K562 (cell line): ENCODE measurements at regions not wholly inside any gene's neighbourhood (a gene's known extent, or its start where the extent isn't known, plus 50 kb on each side); places are given as distances from the start of the nearest gene placed in this dataset.

Experiments
- ATAC-seq: fragments of 200-7000 bp; cut with Tn5 transposase; 3 replicates; pipeline ENCODE4 v1.9.1; 2020; ENCODE audit warnings: moderate library complexity
- BruUV-seq: library from RNA; stranded (reverse); fragments of 400-500 nt; replicated peaks from 2 replicates; lab custom pipeline; 2021; lab: Mats Ljungman, UMichigan
- CTCF ChIA-PET: fragments of 300-600 bp; formaldehyde crosslinking; extraction: SDS; loops from one replicate; lab custom pipeline; 2021; ENCODE audit warnings: low intra/inter-chr PET ratio; lab: Yijun Ruan, JAX
- POLR2A ChIA-PET: fragments of 300-600, 350-650 bp; sonication (Branson Sonifier 250); formaldehyde crosslinking; extraction: SDS; loops from one replicate; lab custom pipeline; 2021; ENCODE audit warnings: antibody characterized with exemption, inconsistent platforms; lab: Yijun Ruan, JAX
- DNase-seq, 4 experiments: peaks; one replicate each; pipeline versions ENCODE4 v3.0.0 to v3.0.0-alpha.2; 2011 to 2018; ENCODE audit warnings: low spot score in 3 of 4, mixed read lengths in 3 of 4; ENCODE audit errors: extremely low read depth in 1 of 4
- FAIRE-seq: peaks from 2 replicates; lab custom pipeline; 2011; peaks lifted over from hg19 to GRCh38; lab: Jason Lieb, UNC
- H2AFZ ChIP-seq: 2 replicates; pipeline ENCODE4 v1.6.0; 2011; ENCODE audit warnings: low read depth, low read length, control low read depth, inconsistent platforms
- H3K27ac ChIP-seq: fragments of 200-600 bp; 3 replicates; pipeline ENCODE4 v1.8.0; 2011; ENCODE audit warnings: low read depth, mild to moderate bottlenecking, control low read depth, inconsistent platforms, low read length, moderate library complexity, mixed read lengths; ENCODE audit errors: extremely low read depth
- H3K27me3 ChIP-seq, 2 experiments: fragments of 300-600 bp in 1 of 2; 2 replicates in 1 of 2; 3 replicates in 1 of 2; pipeline versions ENCODE4 v1.6.0 to v1.8.0; 2011; ENCODE audit warnings: inconsistent platforms in 2 of 2, low read length in 2 of 2, mild to moderate bottlenecking in 1 of 2, mixed read lengths in 1 of 2, moderate library complexity in 1 of 2; ENCODE audit not compliant: control insufficient read depth in 2 of 2, insufficient read depth in 2 of 2
- H3K36me3 ChIP-seq: fragments of 300-600 bp; 3 replicates; pipeline ENCODE4 v1.8.0; 2011; ENCODE audit warnings: mild to moderate bottlenecking, low read length, inconsistent platforms; ENCODE audit not compliant: control insufficient read depth, insufficient read depth
- H3K4me1 ChIP-seq, 2 experiments: fragments of 200-600 bp in 1 of 2; replicated peaks in 1 of 2; 2 replicates in 1 of 2; 3 replicates in 1 of 2; pipeline versions ENCODE4 v1.5.1 to v1.8.0; 2011; ENCODE audit warnings: inconsistent platforms in 2 of 2, low read length in 2 of 2, mild to moderate bottlenecking in 1 of 2, mixed read lengths in 1 of 2, moderate library complexity in 1 of 2; ENCODE audit not compliant: control insufficient read depth in 2 of 2, insufficient read depth in 2 of 2
- H3K4me2 ChIP-seq: 2 replicates; pipeline ENCODE4 v1.6.1; 2011; ENCODE audit warnings: low read length, control low read depth, inconsistent platforms, mixed read lengths; ENCODE audit not compliant: insufficient read depth
- H3K4me3 ChIP-seq: fragments of 200-600 bp; sonication (generic), shearing (Covaris generic); 2 replicates; pipeline ENCODE4 v1.5.1; 2016; ENCODE audit warnings: control low read depth, inconsistent platforms
- H3K79me2 ChIP-seq: fragments of 200-600 bp; 3 replicates; pipeline ENCODE4 v1.8.0; 2011; ENCODE audit warnings: low read length, inconsistent platforms; ENCODE audit not compliant: control insufficient read depth, insufficient read depth
- H3K9ac ChIP-seq, 2 experiments: 2 replicates each; pipeline versions ENCODE4 v1.6.0 to v1.6.1; 2011; ENCODE audit warnings: low read depth in 2 of 2, low read length in 2 of 2, control low read depth in 1 of 2, inconsistent platforms in 1 of 2, mild to moderate bottlenecking in 1 of 2, mixed read lengths in 1 of 2; ENCODE audit not compliant: insufficient read depth in 1 of 2
- H3K9me1 ChIP-seq: one replicate; pipeline ENCODE4 v1.6.0; 2011; ENCODE audit warnings: inconsistent platforms, mild to moderate bottlenecking, low read length, moderate library complexity; ENCODE audit not compliant: control insufficient read depth, insufficient read depth
- H3K9me3 ChIP-seq: replicated peaks from 2 replicates; pipeline ENCODE4 v1.5.1; 2011; ENCODE audit warnings: low read depth, low read length, inconsistent platforms; ENCODE audit not compliant: control insufficient read depth, insufficient read depth
- H4K20me1 ChIP-seq: replicated peaks from 2 replicates; pipeline ENCODE4 v1.6.1; 2011; ENCODE audit warnings: low read length, inconsistent platforms, mixed read lengths; ENCODE audit not compliant: control insufficient read depth, insufficient read depth
- GABPB1 ChIP-seq: sonication (generic); formaldehyde crosslinking; IDR thresholded peaks from 2 replicates; pipeline ENCODE4 v1.8.0; 2022; ENCODE audit warnings: mild to moderate bottlenecking, missing genetic modification reagents
- RBM22 ChIP-seq: fragments of 200-400 bp; formaldehyde crosslinking; IDR thresholded peaks from 2 replicates; pipeline ENCODE4 v1.6.1; 2018; ENCODE audit warnings: low read length, low read depth; ENCODE audit not compliant: poor library complexity, severe bottlenecking
- ZBTB34 ChIP-seq: fragments of 250-450 bp; sonication (Bioruptor Pico); IDR thresholded peaks from 2 replicates; pipeline ENCODE4 v1.8.0; 2021; ENCODE audit warnings: mild to moderate bottlenecking, moderate library complexity
- WGBS: fragments of 100-300 bp; shearing (Covaris generic); methylation state at CpG from one replicate; pipeline ENCODE4 v1.1.6; 2016; ENCODE audit warnings: low coverage, mixed read lengths; ENCODE audit not compliant: insufficient coverage; ENCODE audit errors: missing lambda C conversion rate; 5-methylcytosine and 5-hydroxymethylcytosine counted together
- in situ Hi-C: fragments of 300-500 bp; cut with MboI; formaldehyde crosslinking; loops from 4 replicates; pipeline ENCODE4 v1.15.0; 2018; ENCODE audit warnings: inconsistent platforms, mixed read lengths
- intact Hi-C: fragments of 100-400 bp; cut with micrococcal nuclease; formaldehyde crosslinking; loops from 2 replicates; pipeline ENCODE4 v1.14.2; 2022
- TF ChIP-seq, protein P1 (sequence below), 2 experiments: fragments of 450-650 bp in 1 of 2; sonication (generic) in 1 of 2; formaldehyde crosslinking in 1 of 2; IDR thresholded peaks; 2 replicates each; pipeline versions ENCODE4 v1.7.1 to v1.9.0; 2016 to 2022; ENCODE audit warnings: inconsistent platforms in 1 of 2, mild to moderate bottlenecking in 1 of 2, missing genetic modification reagents in 1 of 2

- no peak for TF ChIP-seq ZBTB34 (CRISPR knock-in tag)
- no peak for TF ChIP-seq GABPB1
These were observed 603.1 kb downstream of the EBF1 start (continued) for GRCh38 chr5:158496624-158497023.

DNA sequence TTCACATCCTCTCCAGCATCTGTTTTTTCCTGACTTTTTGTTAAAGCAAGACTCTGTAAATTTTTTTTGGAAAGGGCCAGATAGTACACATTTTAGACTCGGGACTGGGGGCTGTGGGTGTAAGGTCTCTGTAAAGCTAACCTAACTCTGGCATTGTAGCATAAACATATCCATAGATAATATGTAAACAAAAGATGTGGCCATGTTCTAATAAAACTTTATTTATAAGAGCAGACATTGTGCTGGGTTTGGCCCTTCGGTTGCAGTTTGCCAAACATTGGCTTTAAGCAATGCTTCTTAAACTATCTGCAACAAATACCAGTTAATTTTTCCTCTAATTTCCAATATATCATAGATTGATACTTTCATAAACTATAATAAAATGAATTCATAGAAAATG, 605.2 kb downstream of the EBF1 start:
- no peaks in the 10 kb centered on the region for H4K20me1 ChIP-seq
- TF ChIP-seq RBM22, result no peak
- TF ChIP-seq, protein P1, sequence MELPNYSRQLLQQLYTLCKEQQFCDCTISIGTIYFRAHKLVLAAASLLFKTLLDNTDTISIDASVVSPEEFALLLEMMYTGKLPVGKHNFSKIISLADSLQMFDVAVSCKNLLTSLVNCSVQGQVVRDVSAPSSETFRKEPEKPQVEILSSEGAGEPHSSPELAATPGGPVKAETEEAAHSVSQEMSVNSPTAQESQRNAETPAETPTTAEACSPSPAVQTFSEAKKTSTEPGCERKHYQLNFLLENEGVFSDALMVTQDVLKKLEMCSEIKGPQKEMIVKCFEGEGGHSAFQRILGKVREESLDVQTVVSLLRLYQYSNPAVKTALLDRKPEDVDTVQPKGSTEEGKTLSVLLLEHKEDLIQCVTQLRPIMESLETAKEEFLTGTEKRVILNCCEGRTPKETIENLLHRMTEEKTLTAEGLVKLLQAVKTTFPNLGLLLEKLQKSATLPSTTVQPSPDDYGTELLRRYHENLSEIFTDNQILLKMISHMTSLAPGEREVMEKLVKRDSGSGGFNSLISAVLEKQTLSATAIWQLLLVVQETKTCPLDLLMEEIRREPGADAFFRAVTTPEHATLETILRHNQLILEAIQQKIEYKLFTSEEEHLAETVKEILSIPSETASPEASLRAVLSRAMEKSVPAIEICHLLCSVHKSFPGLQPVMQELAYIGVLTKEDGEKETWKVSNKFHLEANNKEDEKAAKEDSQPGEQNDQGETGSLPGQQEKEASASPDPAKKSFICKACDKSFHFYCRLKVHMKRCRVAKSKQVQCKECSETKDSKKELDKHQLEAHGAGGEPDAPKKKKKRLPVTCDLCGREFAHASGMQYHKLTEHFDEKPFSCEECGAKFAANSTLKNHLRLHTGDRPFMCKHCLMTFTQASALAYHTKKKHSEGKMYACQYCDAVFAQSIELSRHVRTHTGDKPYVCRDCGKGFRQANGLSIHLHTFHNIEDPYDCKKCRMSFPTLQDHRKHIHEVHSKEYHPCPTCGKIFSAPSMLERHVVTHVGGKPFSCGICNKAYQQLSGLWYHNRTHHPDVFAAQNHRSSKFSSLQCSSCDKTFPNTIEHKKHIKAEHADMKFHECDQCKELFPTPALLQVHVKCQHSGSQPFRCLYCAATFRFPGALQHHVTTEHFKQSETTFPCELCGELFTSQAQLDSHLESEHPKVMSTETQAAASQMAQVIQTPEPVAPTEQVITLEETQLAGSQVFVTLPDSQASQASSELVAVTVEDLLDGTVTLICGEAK (IDR thresholded peaks at IDR 0.05), result peak; percentile 57; the same call in 1 of the 2 replicates
- TF ChIP-seq, protein P1 (CRISPR knock-in tag; IDR thresholded peaks at IDR 0.05), result no peak
- TF ChIP-seq, all 486 proteins: peak for 1
- Histone ChIP-seq H3K4me1 (no peaks in the 10 kb centered on the region), H3K27me3 (no peaks in the 10 kb centered on the region), H3K36me3 (no peaks in the 10 kb centered on the region), H3K79me2 (no peaks in the 10 kb centered on the region), H3K9me1 (no peaks in the 10 kb centered on the region), H3K27ac (no peak overlapping the region), H3K9me3 (no peaks in the 10 kb centered on the region), H2AFZ (no peak overlapping the region), H3K9ac (no peak overlapping the region), H3K4me3 (no peak overlapping the region), H3K4me2 (no peak overlapping the region)
- POLR2A ChIA-PET, result no interaction called here
- in situ Hi-C loops, result no loop called here
- intact Hi-C loops, result no loop called here
- CTCF ChIA-PET, result no interaction called here
- FAIRE-seq, result no peak
- DNase-seq, result no peak
- BruUV-seq, result no TSS peak
- 3% methylated on average over 2 of the region's 2 CpGs for WGBS
- no peak for ATAC-seq
